ENCODE measurements at regions not wholly inside any gene's neighbourhood (a gene's known extent, or its start where the extent isn't known, plus 50 kb on each side); places are given as distances from the start of the nearest gene placed in this dataset.

- no peak for DNase-seq
Measured at GRCh38 chr3:147773116-147773630, 364.0 kb downstream of the ZIC1 start.

GRCh38 chr3:147775411-147775810, 366.2 kb downstream of the ZIC1 start:
- no peak for DNase-seq

- no peak for DNase-seq
Measured at GRCh38 chr3:147775816-147776530, 366.8 kb downstream of the ZIC1 start.

- no peak for DNase-seq
Measured at GRCh38 chr3:147793841-147794240, 384.7 kb downstream of the ZIC1 start.

GRCh38 chr3:147794596-147794995, 385.4 kb downstream of the ZIC1 start:
- DNase-seq = no peak

GRCh38 chr3:147795418-147795817, 386.3 kb downstream of the ZIC1 start:
- no peak for DNase-seq

GRCh38 chr3:147797095-147797494, 387.9 kb downstream of the ZIC1 start:
- DNase-seq = no peak

- DNase-seq = peak in 1 of 2 donors; percentile 10
Measured at GRCh38 chr3:147799601-147800000, 390.4 kb downstream of the ZIC1 start.

GRCh38 chr3:147807776-147808175, 398.6 kb downstream of the ZIC1 start:
- no peak for DNase-seq

- DNase-seq = no peak
Measured at GRCh38 chr3:147809206-147809605, 400.0 kb downstream of the ZIC1 start.

- DNase-seq = no peak
Measured at GRCh38 chr3:147812186-147812911, 403.2 kb downstream of the ZIC1 start.

GRCh38 chr3:147813256-147813655, 404.1 kb downstream of the ZIC1 start:
- no peak for DNase-seq

- no peak for DNase-seq
Measured at GRCh38 chr3:147816752-147817151, 407.6 kb downstream of the ZIC1 start.

- DNase-seq = no peak
Measured at GRCh38 chr3:147832611-147833010, 423.4 kb downstream of the ZIC1 start.

GRCh38 chr3:147836330-147836729, 427.2 kb downstream of the ZIC1 start:
- no peak for DNase-seq

GRCh38 chr3:147838652-147839051, 429.5 kb downstream of the ZIC1 start:
- no peak for DNase-seq

- no peak for DNase-seq
Measured at GRCh38 chr3:147843331-147843730, 434.2 kb downstream of the ZIC1 start.

- no peak for DNase-seq
Measured at GRCh38 chr3:147846293-147846692, 437.1 kb downstream of the ZIC1 start.

GRCh38 chr3:147846854-147847478, 437.8 kb downstream of the ZIC1 start:
- DNase-seq = no peak

GRCh38 chr3:147851062-147851461, 441.9 kb downstream of the ZIC1 start:
- no peak for DNase-seq

- DNase-seq = no peak
Measured at GRCh38 chr3:147854542-147854941, 445.4 kb downstream of the ZIC1 start.

- DNase-seq = no peak
Measured at GRCh38 chr3:147864754-147865354, 455.7 kb downstream of the ZIC1 start.

GRCh38 chr3:147866561-147866960, 457.4 kb downstream of the ZIC1 start:
- no peak for DNase-seq

Measured in hippocampal formation (tissue), 2 donors.